ENCODE measurements at regions not wholly inside any gene's neighbourhood (a gene's known extent, or its start where the extent isn't known, plus 50 kb on each side); places are given as distances from the start of the nearest gene placed in this dataset.

DNA sequence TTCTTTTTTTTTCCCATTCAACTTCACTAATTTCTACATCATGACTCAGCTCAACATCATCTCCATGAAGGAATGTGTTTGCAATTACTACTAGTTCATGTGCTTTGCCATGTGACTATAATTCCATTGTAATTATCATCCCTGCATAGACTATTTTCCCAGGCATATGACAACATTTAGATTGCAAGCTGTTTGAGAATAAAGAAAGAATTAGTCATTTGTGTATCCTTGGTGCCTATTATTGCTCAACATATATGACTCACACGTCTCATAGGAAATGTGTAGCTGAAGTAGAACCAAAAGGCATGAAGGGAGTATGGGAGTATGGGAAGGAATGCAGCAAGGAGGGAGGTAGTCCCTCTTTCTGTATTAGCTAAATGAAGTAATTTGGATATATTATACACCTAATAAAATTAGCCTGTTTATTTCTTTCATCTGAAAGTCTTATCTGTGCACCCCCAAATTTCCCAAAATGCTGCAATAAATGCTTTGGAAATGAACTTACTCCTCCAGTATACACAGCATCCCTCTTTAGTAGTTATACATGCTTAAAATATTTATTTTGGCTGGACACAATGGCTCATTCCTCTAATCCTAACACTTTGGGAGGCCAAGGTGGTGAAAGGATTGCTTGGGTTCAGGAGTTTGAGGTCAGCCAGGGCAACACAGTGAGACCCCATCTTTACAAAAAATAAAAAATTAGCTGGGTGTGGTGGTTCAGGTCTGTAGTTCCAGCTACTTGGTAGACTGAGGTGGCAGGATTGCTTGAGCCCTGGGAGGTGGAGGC is 316.9 kb upstream of the ADGRL4 start:
- DNase-seq (ENCODE audit: low read depth): peak; percentile 96

DNA sequence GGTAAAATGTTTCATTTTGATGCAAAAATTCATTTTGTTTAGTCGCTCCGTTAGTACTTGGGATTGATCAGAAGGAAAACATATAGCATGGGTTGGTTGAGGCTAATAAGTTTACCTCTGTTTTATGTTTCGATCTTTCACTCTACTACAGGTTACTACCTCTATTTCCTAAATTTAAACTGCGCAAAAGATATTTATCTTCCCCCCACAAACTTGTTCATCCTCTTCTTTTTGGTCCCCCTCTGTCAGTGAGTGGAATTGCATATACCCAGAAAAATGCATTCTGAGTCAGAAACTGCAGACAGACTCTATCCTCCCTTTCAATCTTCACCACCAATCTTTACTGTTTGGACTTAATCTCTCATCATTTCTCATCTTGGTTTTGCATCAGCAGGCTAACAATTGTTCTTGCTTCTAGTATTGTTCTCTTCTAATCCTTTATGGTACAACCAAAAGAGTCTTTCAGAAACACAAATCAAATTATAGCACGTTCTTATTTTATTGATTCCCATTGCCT is 316.0 kb upstream of the ADGRL4 start:
- peak; percentile 49 for DNase-seq (ENCODE audit: low read depth)

DNA sequence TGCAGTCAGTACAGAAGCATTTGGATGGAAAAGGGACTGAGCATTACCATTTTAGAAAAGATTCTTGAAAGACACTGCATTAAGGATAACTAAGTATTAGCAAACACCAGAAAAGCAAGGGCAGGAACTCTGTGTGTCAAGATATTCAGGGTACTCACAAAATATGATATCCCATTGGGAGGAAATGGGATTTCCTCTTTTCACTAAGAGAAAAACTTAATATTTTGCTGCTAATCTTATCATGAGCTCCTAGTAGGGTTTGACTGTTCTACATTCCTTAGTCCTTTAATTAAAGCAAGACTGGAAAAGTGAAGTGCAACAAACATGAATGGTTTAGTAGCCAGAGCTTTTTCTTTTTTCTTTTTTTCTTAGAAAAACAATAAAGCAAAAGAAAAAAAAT is 305.9 kb upstream of the ADGRL4 start:
- DNase-seq (ENCODE audit: low read depth): no peak

DNA sequence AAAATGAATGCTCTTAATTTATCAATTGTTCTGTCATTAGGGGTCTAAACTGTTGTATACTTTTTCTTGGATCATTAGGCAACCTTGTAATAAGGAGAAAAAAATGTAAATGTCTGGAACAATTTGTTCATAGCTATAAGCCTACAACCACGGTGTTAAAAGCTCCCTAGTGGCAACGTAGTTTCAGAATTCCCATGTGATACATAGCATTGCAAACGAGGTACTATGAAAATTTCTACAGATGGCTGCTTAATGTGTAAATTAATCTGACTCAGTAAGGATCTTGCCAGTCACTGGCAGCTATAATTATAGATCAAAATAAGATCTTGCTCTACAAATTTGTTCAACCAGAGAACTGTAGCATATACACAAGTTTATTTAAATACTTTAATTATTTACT is 304.1 kb upstream of the ADGRL4 start:
- DNase-seq (ENCODE audit: low read depth): no peak

DNA sequence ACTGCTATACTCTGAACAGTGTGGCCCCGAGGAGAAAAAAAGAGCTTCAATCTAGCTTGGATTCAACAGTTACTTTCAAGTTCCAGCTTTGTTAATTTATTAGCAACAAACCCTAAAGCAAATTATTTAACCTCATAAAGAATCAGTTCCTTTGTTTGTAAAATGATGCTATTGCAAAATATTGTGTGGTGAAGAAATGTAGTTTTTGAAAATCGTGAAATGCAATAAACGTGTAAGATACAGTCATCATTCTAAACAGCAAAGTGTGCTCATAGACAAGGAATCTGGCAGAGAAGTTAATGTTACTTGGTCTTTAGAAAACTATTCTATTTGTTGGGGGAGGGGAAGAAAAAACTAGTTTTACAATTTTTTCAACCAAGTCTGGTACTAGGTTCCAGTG is 297.6 kb upstream of the ADGRL4 start:
- no peak for DNase-seq (ENCODE audit: low read depth)

DNA sequence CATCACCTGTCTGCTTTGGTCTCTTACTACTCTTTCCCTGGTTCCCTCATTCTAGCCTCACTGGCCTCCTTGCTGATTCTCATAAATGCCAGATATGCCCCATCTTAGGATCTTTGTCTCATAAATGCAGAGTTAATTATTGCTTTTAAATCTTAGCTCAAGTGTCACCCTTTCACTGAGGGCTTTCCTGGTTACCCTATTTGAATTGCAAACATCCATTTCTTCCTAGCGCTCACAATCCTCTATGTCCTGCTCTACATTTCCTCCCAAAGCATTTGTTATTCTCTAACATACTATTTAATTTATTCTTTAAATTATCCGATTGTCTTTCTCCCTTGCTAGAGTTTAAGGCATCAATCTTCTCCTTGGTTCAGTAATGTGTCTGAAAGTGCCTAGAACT is 296.5 kb upstream of the ADGRL4 start:
- DNase-seq (ENCODE audit: low read depth): no peak

DNA sequence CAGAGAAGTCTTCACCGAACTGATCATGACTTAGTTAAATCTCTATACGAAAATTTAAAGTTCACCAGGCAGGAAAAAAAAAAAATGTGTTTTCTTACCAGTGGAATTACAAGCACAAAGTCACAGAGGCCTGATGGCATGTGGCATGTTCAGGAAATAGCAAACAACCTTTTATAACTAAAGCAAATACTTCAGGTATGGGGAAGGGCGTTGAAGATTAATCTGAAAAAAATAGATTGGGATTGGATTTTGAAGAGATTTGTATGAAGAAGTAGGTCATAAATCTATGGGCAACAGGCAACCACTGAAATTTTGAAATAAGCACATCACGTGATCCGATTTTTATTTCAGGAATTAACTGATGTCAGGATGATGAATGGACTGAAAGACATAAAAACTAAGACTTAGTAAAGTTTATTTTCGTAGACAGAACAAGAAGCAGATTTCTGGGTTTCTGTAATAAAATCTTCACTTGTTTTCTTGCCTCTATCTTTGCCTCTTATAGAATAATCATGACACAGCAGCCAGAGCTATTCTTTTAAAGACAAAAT is 295.9 kb upstream of the ADGRL4 start:
- no peak for DNase-seq (ENCODE audit: low read depth)

DNA sequence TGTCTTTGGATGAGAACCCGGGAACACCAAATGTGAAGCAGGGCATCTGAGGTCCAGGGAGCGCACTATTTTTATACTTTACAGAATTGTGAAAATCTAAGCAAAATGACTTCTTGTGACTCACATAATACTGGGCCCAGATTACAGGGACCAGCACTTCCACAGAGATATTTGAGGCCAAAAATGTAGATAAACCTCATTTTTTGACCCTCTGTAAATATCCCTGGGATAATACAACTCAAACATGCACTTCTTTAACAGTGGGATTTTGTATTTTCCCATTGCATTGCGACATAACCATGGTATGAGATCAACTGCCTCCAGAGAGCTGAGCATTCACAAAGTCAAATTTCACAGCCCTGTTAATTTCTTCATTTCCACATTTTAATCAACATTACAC is 289.4 kb upstream of the ADGRL4 start:
- no peak for DNase-seq (ENCODE audit: low read depth)

DNA sequence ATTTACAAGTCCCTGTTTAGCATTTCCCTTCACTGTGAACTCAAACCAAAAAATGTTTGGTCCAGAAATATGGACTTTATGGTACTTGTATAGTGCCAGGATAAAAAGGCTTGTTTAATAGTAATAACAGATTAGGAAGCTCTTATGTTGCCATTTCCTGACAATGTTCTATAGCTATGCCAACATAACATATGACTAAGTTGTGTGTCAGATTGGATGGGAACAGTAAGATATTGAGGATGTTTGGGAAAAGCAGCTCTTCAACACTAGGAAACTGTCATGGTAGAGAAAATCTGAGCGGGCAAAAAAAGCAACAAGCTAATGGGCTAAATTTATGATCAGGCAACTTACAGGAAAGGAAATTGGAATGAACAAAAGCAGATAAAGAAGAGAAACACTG is 287.1 kb upstream of the ADGRL4 start:
- DNase-seq (ENCODE audit: low read depth): peak; percentile 14

DNA sequence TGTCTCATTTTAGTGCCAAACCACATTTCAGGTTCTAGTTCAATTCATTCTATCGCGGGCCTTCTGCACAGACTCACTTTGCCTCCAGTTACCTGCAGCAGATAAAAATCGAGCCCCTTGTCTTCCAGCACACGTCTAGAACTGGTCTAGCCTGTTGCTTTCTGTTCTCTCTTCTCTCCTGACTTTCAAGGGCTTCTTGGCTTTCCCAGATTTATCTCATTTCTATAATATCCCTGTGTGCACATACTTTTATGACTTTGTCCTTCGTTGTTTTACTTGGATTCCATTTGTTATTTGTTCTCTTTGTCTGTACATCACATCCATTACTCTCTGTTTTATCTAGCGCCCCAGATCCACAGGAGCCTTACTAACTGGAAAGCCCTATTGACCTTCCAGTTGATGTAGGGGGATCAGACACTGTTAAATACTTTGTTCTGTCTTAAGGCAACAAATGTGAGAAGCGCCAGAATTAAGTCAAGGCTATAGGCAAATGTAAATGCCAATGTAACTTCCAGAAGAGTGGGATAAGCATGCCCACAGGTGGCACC is 284.5 kb upstream of the ADGRL4 start:
- DNase-seq (ENCODE audit: low read depth): no peak

DNA sequence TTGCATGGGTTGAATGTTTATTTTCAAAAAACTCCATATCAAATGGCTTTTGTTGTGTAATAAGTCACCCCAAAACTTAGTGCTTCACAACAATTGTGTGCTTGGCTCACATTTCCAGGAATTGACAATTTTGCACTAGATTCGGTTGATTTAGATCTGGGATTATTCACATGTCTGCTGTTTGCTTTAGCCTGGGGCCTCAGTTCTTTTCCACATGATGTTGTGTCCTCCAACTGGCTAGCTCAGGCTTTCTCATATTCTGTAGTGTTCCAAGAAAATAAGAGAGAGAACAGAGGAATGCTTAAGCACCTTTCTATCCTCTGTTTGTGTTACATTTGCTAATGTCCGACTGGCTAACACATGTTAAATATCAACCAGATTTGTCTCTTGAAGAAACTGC is 281.5 kb upstream of the ADGRL4 start:
- no peak for DNase-seq (ENCODE audit: low read depth)

DNA sequence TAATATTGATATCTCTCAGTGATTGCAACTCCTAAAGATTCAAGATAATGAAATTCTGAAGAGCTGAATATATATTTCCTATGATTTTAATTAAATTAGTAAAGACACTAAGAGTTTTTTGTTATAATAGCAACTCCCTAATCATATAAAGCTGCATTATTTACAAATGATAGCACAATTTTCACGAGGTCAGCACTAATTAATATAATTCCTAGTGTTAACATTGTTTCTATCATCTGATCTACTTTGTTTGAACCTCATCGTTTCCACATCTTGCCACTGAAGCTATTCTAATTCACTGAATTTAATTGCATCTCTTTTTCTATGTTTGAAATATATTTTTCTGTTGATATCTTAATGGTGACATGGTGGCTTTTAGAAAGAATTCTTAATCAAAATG is 279.1 kb upstream of the ADGRL4 start:
- DNase-seq (ENCODE audit: low read depth): no peak

DNA sequence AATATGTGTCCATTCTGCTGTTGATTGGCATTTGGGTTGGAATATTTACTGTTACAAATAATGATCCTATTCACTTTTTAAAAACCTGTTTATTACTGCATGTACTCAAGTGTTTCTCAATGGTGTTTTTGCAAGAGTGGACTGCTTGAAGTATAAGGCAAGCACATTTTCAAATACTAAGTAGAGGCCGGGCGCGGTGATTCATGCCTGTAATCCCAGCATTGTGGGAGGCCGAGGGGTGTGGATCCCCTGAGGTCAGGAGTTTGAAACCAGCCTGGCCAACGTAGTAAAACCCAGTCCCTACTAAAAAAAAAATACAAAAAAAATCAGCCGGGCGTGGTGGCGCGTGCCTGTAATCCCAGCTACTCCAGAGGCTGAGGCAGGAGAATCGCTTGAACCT is 276.9 kb upstream of the ADGRL4 start:
- no peak for DNase-seq (ENCODE audit: low read depth)

DNA sequence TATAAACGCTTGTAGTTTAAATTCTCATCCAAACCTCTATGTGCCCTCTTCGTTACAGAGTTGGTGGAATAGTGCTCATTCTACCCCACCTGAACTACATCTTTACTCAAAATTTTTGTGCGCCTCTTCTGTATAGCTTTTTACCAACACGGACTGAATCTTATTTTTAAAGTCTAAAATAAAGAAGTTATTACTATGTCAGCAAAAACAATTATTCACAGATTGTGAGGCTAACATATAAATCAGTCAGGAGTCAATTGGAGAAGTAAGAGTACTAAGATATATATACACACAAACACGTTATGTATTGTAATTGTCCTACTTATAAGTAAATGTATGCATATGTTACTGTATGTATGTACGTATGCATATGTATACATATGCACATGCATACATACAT is 274.9 kb upstream of the ADGRL4 start:
- no peak for DNase-seq (ENCODE audit: low read depth)

DNA sequence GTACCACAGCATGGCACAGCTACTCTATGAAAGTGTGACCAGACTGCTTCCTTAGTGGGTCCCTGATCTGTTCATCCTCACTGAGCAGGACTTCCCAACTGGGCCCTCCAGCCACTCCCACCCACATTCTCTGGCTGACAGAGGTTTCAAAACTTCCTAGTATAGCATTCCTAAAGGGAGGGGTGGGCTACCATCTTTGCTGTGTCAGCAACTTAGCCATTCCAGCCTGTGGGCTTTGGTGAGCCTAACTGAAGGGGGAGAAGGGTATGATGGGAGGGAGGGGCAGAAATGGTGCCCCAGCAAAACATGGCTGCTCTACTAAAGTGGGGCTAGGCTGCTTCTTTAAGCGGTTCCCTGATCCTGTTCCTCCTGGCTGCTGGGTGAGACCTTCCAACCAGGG is 265.2 kb upstream of the ADGRL4 start:
- no peak for DNase-seq (ENCODE audit: low read depth)

DNA sequence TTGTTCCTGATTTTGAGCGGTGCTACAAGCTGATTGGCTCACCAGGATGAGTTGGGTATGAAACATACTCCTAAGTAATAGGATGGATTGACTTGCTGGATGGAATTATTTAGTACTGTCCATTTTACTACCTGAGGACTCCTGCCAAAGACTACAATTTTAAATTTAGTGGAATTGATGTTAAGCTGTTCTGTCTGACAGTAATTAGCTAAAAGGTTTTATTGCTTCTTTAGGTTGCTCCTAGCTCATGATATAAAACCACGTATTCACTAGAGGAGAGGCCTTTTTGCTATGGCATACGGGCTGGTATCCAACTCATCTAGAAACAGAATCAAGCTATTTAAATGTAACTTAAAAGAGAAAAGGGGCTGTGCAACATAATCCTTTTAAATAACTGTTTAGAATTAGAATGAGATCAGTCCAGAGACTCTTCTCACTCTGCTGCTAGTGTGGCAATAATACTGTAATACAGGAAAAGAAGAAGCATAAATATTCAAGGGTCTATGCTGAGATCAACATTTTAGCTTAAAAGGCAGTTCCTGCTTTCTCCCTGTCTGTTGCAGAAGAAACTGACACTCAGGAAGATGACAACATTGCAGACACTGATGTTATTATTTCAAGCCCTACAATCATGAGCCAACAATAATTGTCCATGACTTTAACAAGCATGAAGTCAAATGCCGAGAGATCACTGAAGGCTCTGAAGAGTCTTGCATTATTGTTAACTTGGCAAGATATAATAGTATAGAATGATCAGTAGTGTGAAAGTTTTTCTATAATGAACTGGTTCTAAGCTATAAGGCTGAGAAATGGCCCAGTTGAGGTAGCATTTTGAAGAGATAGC is 258.7 kb upstream of the ADGRL4 start:
- peak; percentile 9 for DNase-seq (ENCODE audit: low read depth)

DNA sequence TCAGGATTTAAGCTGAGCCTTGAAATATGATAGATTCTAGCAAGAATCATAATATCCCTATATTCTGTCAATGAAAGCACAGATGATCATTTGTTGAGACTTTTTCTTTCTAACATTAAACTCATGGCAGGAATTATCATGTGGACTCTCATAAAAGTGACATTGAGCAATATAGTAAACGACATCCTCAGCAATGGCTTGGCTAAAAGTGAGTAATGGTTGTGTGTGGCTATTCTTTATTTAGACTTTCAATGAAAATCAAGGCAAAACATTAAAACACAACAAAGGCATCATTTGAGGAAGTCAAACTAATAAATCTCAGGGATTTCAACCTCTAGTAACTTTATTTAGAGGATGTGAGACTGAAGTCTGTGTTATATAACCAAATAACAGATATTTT is 257.8 kb upstream of the ADGRL4 start:
- DNase-seq (ENCODE audit: low read depth): peak; percentile 2

DNA sequence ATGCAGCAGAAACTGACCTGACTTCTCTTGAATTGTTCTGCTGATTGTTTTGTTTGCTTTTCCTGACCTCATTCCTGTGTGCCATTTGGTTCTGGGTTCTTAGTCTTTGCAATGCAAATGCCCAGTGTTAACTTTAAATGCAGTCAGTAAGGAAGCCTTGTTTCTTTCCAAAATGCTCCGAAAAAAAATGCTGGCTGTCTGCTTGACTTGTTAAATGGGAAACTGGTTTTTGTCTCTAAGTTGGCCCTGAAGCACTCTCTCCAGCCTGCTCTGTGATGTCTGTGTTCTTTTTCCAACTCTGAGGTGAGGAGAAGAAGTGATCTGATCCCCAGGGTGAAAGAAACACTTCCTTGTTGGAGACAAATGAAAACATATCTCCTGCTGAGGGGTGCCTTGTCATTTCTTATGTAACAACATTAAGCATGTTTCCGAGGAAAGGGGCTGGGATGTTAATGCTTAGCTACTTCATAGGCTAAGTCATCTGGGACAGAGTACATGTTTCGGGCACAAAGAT is 256.3 kb upstream of the ADGRL4 start:
- DNase-seq (ENCODE audit: low read depth): no peak

DNA sequence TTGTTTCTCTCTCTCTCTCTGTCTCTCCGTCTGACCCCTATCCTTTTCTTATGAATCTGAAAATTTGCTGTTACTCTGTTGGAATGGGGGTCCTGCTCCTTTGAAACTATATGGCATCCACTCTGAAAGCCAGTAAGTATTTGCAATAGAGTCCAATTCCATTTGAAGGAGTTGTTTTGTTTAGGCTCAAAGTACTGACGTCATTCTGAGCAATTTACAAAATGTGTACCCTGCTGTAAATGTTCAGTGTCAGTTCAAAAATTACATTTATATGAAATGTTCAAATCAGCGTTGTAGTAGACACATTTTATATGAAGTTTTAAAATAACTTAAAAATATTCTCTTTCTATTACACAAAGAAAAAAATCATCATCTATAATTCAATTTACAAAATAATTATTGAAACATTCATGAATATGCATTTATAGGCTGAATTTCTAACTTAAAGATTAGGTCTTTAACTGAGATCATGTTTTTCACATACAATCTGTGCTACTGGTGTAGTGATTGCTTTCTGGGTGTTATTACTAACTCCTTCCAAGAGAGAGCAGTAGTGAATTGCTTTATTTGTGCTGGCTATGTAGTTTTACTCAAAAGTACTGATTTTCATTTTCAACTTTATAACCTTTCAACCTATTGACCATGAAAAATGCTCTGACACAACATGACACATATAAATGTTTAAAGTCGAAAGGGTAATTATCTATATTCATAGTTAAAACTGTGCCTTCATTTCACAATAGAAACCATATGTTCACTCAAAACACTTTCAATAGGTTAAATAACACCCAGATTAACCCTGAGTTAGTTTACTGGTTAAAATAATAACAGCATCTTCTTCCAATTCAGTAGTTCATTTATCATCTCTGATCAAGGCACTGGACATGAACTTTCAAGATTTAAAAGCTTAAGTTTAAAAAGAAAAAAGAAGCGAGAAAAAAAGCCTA is 253.1 kb upstream of the ADGRL4 start:
- DNase-seq (ENCODE audit: low read depth): peak; percentile 47

DNA sequence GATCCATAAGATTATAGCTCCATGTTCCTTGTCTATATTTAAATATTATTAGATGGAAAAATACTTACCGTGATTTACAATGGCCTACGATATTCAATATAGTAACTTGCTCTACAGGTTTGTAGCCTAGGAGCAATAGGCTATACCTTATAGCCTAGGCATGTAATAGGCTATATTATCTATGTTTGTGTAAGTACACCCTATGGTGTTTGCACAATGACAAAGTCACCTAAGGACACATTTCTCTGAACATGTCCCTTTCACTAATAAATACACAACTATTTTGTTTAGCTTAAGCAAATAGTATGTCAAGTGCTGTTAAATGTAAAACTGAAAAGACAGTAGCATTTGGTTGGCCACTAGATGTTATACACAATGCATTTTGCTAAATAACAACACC is 248.9 kb upstream of the ADGRL4 start:
- no peak for DNase-seq (ENCODE audit: low read depth)

DNA sequence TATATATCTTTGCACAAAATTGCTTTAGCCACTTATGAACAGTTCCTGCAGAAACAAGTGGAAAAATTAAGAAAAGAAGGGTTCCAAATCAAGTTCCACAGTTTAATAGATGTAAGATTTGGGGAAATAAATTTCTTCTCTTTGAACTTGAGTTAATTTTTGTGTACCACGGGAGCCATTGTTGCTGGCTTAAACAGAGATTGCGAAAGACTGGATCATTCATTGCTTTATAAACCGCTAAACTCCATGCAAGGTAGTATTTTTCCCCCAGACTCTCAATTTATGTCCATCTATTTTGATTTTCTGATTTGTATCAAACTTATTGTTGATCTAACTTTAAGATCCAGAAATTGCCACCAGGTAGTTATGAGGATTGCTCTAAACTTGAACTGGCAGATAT is 246.1 kb upstream of the ADGRL4 start:
- no peak for DNase-seq (ENCODE audit: low read depth)
